Activated T-helper 17 cell treated with anti-CD3 and anti-CD28 coated beads, Interleukin-2, amount 50 U/mL, for 72 hours (primary cell): ENCODE measurements at regions not wholly inside any gene's neighbourhood (a gene's known extent, or its start where the extent isn't known, plus 50 kb on each side); places are given as distances from the start of the nearest gene placed in this dataset.
"Not testable (repeated sequence)": the region's sequence is repeated elsewhere in the genome, so short reads cannot be mapped to it uniquely, and the experiment has no call there.

ENCODE experiments used
- ATAC-seq: fragments of 150-1000 bp; cut with Tn5 transposase; replicated peaks from 2 replicates; pipeline ENCODE4 v1.10.0; 2021; ENCODE audit warnings: mild to moderate bottlenecking, moderate library complexity
- H3K27ac Mint-ChIP-seq: one replicate; pipeline ENCODE4 v1.8.0; 2022; ENCODE audit warnings: mixed read lengths
- H3K27me3 Mint-ChIP-seq: one replicate; pipeline ENCODE4 v1.8.0; 2022; ENCODE audit warnings: mixed read lengths
- H3K36me3 Mint-ChIP-seq: one replicate; pipeline ENCODE4 v1.8.0; 2022; ENCODE audit warnings: low read depth, mild to moderate bottlenecking, mixed read lengths
- H3K4me1 Mint-ChIP-seq: one replicate; pipeline ENCODE4 v1.8.0; 2022; ENCODE audit warnings: mixed read lengths
- H3K4me3 Mint-ChIP-seq: one replicate; pipeline ENCODE4 v1.8.0; 2022; ENCODE audit warnings: mild to moderate bottlenecking, mixed read lengths
- H3K9me3 Mint-ChIP-seq: one replicate; pipeline ENCODE4 v1.8.0; 2022; ENCODE audit warnings: mixed read lengths

DNA sequence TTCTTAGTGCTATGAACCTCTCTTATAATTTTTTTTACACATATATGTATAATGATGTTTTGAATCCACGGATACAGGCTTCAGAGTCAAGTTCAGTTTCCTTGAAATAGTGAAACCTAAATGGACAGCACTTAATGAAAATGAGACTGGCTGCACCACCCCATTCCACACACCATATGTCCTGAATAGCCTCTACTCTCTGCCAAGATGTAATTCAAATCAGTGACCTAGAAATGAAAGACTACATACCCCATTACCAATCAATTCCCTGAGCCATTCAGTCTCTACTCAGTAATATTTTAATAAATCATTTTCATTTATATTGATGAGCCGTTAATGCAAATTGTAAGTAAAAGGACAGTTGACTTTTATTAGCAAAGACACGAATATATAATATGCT, 614.9 kb upstream of the TMPRSS15 start:
- no peaks in the 10 kb centered on the region for H3K27me3 Mint-ChIP-seq
- no peak overlapping the region for H3K27ac Mint-ChIP-seq
- no peaks in the 10 kb centered on the region for H3K36me3 Mint-ChIP-seq
- ATAC-seq = no peak
- no peak overlapping the region for H3K4me3 Mint-ChIP-seq
- peaks cover 3% of the 10 kb centered on the region for H3K9me3 Mint-ChIP-seq
- H3K4me1 Mint-ChIP-seq = no peaks in the 10 kb centered on the region

DNA sequence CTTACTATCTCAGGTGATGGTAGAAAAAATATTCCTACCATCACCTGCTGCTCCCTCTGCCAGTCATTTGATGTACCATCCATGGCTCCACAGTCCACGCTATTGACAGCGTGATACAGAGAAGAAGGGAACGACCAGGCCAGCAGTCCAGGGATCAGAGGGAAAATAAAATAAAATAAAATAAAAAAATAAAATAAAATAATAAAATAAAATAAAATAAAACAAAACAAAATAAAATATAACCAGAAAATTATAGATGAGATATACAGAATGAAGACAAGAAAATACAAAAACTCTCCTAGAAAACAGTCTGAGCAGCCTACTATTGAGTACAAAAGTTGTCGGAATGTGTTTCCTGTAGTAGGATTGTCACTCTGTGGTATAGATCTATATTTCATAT, 619.4 kb upstream of the TMPRSS15 start:
- Mint-ChIP-seq H3K27me3 (no peaks in the 10 kb centered on the region), H3K36me3 (no peaks in the 10 kb centered on the region), H3K4me3 (no peak overlapping the region), H3K27ac (no peak overlapping the region), H3K4me1 (no peaks in the 10 kb centered on the region), H3K9me3 (peaks cover 3% of the 10 kb centered on the region)
- ATAC-seq = no peak

DNA sequence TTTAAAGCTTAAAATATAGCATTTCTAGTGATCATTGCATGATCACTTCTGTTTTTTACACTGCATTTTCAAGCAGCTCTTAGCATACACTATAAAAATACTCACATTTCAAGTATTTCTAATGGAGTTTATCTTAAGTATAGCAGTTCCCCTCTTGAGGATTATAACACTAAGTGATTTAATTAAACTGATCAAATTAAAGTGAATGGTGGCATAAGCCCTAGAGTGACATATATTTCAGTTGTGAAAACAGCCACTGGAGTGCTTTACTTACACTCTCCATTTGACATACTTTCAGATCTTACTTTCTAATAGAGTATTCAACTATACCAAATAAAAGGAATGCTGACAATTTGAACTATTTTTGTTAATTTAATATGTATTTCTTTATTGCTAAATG, 623.3 kb upstream of the TMPRSS15 start:
- H3K4me3 Mint-ChIP-seq = no peak overlapping the region
- no peaks in the 10 kb centered on the region for H3K4me1 Mint-ChIP-seq

DNA sequence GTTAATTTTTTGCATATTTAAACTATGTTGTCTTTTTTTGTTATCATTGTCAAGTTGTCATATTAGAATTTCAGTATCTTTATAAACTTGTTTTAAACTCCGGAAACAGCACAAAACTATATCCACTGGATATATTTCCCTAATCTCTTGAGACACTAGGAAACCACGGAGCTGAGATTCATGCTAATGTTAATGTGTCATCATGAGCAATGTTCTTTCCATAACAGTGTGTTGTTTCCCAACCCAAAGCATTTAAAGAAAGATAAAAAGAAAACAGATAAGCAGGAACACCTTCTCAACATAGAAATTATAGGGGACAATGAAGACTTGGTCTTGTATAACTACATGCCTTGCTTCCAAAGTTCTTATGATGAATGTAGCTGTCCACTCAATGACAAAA, 626.2 kb upstream of the TMPRSS15 start:
- no peak for ATAC-seq
- H3K27me3 Mint-ChIP-seq = no peaks in the 10 kb centered on the region
- no peak overlapping the region for H3K4me3 Mint-ChIP-seq
- H3K27ac Mint-ChIP-seq = no peak overlapping the region
- no peaks in the 10 kb centered on the region for H3K36me3 Mint-ChIP-seq
- H3K9me3 Mint-ChIP-seq = peaks cover 17% of the 10 kb centered on the region
- H3K4me1 Mint-ChIP-seq = no peaks in the 10 kb centered on the region

More for the DNA sequence above, 623.3 kb upstream of the TMPRSS15 start:
- Mint-ChIP-seq H3K36me3 (no peaks in the 10 kb centered on the region), H3K9me3 (peaks cover 10% of the 10 kb centered on the region), H3K27me3 (no peaks in the 10 kb centered on the region), H3K27ac (no peak overlapping the region)
- no peak for ATAC-seq

DNA sequence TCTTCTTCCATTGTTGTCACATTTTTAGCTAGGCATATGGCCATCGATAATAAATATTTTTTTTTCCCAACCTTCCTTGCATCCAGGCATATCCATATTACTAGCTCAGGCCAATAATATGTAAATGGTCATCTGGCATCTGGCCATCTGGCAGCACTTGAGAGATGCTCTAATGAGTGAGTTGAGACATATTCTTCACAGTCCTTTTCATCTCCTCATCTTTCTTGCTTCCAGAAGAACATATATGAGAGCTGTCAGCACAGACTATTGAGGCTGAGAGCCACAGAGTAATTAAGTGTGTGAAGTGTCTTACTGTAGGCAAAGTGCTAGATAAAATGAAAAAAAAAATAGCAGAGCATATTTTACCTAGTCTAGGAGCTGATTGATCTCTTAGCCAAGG, 628.4 kb upstream of the TMPRSS15 start:
- no peak overlapping the region for H3K4me3 Mint-ChIP-seq
- no peaks in the 10 kb centered on the region for H3K4me1 Mint-ChIP-seq
- ATAC-seq = no peak
- H3K27ac Mint-ChIP-seq = no peak overlapping the region
- no peaks in the 10 kb centered on the region for H3K36me3 Mint-ChIP-seq
- no peaks in the 10 kb centered on the region for H3K27me3 Mint-ChIP-seq
- peaks cover 17% of the 10 kb centered on the region for H3K9me3 Mint-ChIP-seq

DNA sequence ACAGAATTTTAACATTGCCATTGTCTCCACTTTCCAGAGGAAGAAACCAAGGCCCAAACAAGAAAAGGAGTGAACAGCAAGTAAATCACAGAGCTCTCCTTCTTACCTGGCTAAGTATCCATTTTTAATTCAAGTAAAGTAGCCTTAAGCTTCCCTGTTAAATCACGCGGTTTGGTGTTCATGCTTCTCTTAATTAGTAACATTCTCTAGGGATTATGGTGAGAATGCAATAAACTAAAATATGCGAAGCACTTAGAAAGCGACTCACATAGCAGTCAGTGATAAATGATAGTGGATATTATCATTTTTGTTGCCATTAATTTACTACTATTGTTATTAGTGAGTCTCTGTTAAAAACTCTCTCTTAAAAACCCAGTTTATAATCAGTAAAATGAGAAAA, 630.5 kb upstream of the TMPRSS15 start:
- peaks cover 12% of the 10 kb centered on the region for H3K9me3 Mint-ChIP-seq
- ATAC-seq = no peak
- no peaks in the 10 kb centered on the region for H3K36me3 Mint-ChIP-seq
- no peaks in the 10 kb centered on the region for H3K27me3 Mint-ChIP-seq
- no peak overlapping the region for H3K4me3 Mint-ChIP-seq
- H3K27ac Mint-ChIP-seq = no peak overlapping the region
- H3K4me1 Mint-ChIP-seq = no peaks in the 10 kb centered on the region

DNA sequence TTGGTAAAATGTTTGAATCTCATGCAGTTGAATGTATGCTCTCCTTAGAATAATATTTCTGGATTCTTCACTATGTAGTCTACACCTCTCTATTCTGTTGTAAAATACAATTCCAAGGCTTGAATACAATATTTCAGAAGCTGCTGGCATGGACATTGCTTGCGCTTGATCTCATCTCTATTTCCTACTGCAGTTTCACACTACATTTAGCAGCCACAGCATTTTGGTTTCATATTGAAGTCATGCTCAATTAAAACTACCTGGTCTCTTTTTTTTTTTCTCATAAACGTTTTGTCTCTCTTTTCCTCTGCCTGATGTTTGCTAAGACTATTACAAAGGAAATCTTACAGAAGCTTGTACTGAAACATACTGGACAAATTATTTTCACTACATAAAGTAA, 631.0 kb upstream of the TMPRSS15 start:
- H3K27ac Mint-ChIP-seq = no peak overlapping the region
- H3K27me3 Mint-ChIP-seq = no peaks in the 10 kb centered on the region
- H3K4me1 Mint-ChIP-seq = no peaks in the 10 kb centered on the region
- H3K4me3 Mint-ChIP-seq = no peak overlapping the region
- H3K36me3 Mint-ChIP-seq = no peaks in the 10 kb centered on the region
- no peak for ATAC-seq
- peaks cover 7% of the 10 kb centered on the region for H3K9me3 Mint-ChIP-seq

DNA sequence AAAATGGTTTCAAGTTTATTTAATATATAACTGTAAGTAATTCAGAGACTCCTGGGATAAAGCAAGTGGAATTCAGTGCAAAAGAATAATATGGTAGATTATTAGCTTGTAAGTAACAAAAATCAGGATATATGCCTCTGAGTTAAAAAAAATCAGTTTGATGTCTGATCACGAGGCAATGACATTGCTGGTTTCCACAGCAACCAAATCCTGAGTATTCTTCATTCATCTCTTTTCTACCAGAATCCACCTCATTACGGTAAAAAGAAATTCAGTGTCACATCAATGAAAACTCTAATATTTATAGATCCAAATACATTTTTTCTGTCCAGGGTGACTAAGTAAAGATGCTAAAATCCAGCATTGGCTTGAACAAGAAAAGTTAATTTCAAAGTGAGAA, 642.3 kb upstream of the TMPRSS15 start:
- Mint-ChIP-seq H3K4me3 (no peak overlapping the region), H3K36me3 (no peaks in the 10 kb centered on the region), H3K9me3 (peaks cover 15% of the 10 kb centered on the region), H3K4me1 (no peaks in the 10 kb centered on the region), H3K27ac (no peak overlapping the region), H3K27me3 (no peaks in the 10 kb centered on the region)
- ATAC-seq = no peak

DNA sequence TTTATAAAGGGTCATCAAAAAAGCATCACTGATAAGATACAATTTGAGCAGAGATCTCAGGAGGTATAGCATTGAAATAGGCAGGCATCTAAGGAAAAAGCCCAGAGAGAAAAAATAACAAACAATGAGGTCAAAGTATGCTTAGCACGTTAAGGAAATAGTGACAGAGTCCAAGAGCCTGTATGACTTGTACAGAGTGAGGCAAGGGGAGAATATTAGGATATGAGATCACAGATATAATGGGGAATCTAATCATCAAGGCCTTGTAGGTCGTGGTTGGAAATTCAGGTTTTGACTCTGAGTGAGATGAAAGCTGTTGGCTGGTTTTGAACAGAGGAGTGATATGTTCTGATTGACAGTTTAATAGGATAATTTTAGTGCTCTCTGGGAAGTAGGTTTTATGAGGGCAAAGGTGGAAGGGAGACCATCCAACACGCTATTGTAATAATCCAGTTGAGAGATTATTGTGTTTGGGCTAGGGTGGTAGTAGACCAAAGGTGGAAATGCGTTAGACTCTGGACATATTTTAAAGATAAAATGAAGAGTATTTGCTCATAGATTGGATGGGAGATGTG, 644.6 kb upstream of the TMPRSS15 start:
- no peak overlapping the region for H3K4me3 Mint-ChIP-seq
- H3K9me3 Mint-ChIP-seq = peaks cover 15% of the 10 kb centered on the region
- no peaks in the 10 kb centered on the region for H3K27me3 Mint-ChIP-seq
- ATAC-seq = no peak
- no peaks in the 10 kb centered on the region for H3K4me1 Mint-ChIP-seq
- no peaks in the 10 kb centered on the region for H3K36me3 Mint-ChIP-seq
- no peak overlapping the region for H3K27ac Mint-ChIP-seq

DNA sequence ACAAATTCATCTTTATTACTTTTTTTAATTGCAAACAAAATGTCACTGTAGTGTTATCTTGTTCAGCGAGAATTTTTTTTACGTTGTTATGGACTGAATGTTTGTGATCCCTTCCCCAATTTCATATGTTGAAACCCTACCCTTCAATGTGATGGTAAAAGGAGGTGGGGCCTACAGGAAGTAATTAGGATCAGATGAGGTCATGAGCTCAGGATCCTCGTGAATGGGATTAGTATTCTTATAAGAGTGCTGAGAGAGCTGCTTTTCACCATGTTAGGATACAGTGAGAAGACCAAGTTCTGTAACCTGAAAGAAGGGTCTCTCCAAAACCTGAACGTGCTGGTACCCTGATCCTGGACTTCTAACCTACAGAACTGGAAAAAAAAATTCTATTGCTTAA, 646.0 kb upstream of the TMPRSS15 start:
- Mint-ChIP-seq H3K36me3 (no peaks in the 10 kb centered on the region), H3K27ac (no peak overlapping the region), H3K9me3 (peaks cover 15% of the 10 kb centered on the region), H3K4me1 (no peaks in the 10 kb centered on the region), H3K27me3 (no peaks in the 10 kb centered on the region), H3K4me3 (no peak overlapping the region)
- no peak for ATAC-seq

DNA sequence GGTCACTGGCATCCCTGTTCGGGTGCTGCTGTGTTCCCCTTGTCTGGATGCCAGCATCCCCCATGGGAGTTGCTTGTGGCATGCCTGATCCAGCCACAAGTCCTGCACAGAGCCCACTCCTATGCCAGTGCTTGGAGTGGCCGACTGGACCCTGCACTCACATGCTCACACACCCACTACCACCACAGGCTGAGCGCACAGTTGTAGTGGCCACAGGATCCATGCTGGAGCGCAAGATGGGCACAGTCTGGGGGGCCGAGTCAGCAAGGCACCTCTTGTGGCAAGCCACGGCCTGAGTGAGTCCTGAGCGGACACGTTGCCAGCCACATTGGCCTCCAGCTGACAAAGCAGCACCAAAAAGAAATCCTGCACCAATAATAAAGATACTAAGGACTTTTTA, 661.6 kb upstream of the TMPRSS15 start:
- Mint-ChIP-seq H3K4me3 (no peak overlapping the region), H3K4me1 (no peaks in the 10 kb centered on the region), H3K27me3 (no peaks in the 10 kb centered on the region), H3K9me3 (peaks cover under 1% of the 10 kb centered on the region), H3K27ac (no peak overlapping the region), H3K36me3 (no peaks in the 10 kb centered on the region)
- no peak for ATAC-seq

DNA sequence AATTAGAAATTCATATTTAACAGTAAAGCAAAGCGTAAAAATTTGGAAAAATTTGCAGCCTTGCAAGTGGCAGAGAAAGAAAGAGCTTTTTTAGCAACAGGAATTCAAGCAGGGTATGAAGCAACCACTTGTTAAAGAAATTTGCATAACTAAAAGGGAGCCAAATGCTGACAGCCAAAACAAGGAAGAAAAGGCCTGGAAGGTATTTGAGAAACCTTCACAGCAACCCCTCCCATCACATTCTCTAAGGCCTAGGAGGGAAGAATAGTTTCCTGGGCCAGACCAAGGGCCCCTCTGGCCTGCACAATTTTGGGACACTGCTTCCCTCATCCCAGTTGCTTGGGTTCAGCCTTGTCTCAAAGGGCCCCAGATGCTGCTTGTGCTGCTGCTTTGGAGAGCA, 672.4 kb upstream of the TMPRSS15 start:
- H3K4me1 Mint-ChIP-seq = no peaks in the 10 kb centered on the region
- no peaks in the 10 kb centered on the region for H3K27me3 Mint-ChIP-seq
- ATAC-seq = no peak
- H3K27ac Mint-ChIP-seq = no peak overlapping the region
- no peak overlapping the region for H3K4me3 Mint-ChIP-seq
- peaks cover 14% of the 10 kb centered on the region for H3K9me3 Mint-ChIP-seq
- no peaks in the 10 kb centered on the region for H3K36me3 Mint-ChIP-seq

DNA sequence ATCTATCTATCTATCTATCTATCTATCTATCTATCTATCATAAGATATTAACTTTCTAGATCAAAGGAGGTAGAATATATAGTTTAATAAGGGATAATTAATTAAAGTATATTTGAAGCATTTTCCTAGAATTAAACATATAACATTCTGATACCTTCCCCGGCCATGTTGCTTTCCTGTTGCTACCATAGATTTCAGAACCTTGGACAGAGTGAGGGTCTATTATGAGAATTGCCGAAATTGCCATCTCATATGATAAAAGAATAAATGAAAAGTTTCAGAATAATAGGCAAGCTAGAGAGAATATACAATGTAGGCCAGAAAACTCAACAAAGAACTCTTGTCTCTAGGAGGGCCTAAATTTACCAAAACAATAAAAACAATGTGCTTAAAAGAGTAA, 706.1 kb upstream of the TMPRSS15 start:
- ATAC-seq = no peak
- H3K27me3 Mint-ChIP-seq = no peaks in the 10 kb centered on the region
- no peak overlapping the region for H3K27ac Mint-ChIP-seq
- H3K36me3 Mint-ChIP-seq = no peaks in the 10 kb centered on the region
- H3K9me3 Mint-ChIP-seq = peaks cover 10% of the 10 kb centered on the region
- H3K4me1 Mint-ChIP-seq = no peaks in the 10 kb centered on the region
- H3K4me3 Mint-ChIP-seq = no peak overlapping the region

DNA sequence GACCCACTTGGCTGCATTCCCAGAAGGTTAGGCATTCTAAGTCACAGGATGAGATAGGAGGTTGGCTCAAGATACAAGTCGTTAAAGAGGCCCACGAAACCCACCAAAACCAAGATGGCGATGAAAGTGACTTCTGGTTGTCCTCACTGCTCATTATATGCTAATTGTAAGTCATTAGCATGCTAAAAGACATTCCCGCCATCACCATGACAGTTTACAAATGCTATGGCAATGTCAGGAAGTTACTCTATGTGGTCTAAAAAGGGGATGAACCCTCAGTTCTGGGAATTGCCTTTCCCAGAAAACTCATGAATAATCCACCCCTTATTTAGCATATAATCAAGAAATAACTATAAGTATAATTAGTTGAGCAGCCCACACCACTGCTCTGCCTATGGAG, 715.7 kb upstream of the TMPRSS15 start:
- H3K27ac Mint-ChIP-seq, H3K27me3 Mint-ChIP-seq, H3K36me3 Mint-ChIP-seq, ATAC-seq, H3K4me3 Mint-ChIP-seq, H3K4me1 Mint-ChIP-seq: not testable (repeated sequence)
- H3K9me3 Mint-ChIP-seq = peaks cover 24% of the 10 kb centered on the region

DNA sequence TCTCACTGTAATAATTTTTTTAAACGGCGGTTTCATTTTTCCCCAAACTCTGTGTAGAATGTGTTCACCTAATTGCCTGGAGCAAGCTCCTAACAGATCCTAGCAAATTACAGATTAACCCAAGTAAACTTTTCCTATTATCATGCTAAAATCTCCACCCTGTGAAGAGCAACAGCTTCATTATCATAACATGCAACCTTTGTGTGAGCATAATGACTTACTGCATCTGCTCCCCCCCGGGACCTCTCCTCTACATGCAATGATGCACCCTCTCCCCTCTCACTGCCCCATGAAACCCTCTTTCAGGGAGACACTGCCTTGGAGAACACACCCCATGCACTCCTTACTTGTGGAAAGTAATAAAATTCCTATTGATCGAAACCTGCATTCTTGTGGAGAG, 717.0 kb upstream of the TMPRSS15 start:
- H3K27me3 Mint-ChIP-seq = no peaks in the 10 kb centered on the region
- no peak overlapping the region for H3K4me3 Mint-ChIP-seq
- no peak for ATAC-seq
- no peak overlapping the region for H3K27ac Mint-ChIP-seq
- no peaks in the 10 kb centered on the region for H3K4me1 Mint-ChIP-seq
- H3K9me3 Mint-ChIP-seq = peaks cover 24% of the 10 kb centered on the region
- no peaks in the 10 kb centered on the region for H3K36me3 Mint-ChIP-seq

DNA sequence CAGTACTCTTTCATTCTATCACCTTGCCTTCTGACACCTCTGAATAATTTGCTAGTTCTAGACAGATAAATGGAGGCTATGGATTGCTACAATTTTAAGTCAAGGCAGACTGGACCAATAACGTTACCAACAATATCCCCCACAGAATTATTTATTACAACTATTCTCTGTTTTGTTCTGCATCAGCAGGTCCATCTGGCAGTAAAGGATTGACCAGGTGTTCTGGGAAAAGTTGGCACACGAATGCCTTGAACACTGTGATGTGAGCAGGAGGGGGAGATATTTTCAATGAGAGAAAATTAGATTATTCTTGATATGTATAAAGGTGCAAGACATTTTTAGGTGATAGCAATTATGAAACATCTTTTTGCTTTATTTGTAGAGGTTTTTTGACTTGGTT, 718.8 kb upstream of the TMPRSS15 start:
- H3K9me3 Mint-ChIP-seq = peaks cover 24% of the 10 kb centered on the region

More for the DNA sequence above, 718.8 kb upstream of the TMPRSS15 start:
- Mint-ChIP-seq H3K36me3 (no peaks in the 10 kb centered on the region), H3K27ac (no peak overlapping the region), H3K27me3 (no peaks in the 10 kb centered on the region), H3K4me3 (no peak overlapping the region), H3K4me1 (no peaks in the 10 kb centered on the region)
- ATAC-seq = no peak
